NCI-H2081 (cell line): ENCODE measurements at regions not wholly inside any gene's neighbourhood (a gene's known extent, or its start where the extent isn't known, plus 50 kb on each side); places are given as distances from the start of the nearest gene placed in this dataset.
A peak's percentile ranks its signal among the peaks of the same experiment; 100 is the strongest.
"Not testable (repeated sequence)": the region's sequence is repeated elsewhere in the genome, so short reads cannot be mapped to it uniquely, and the experiment has no call there.

Experiments used
- DNase-seq, 2 experiments: peaks; one replicate each; lab custom pipeline; 2025; lab: John Stamatoyannopoulos, UW

- DNase-seq, result not testable (repeated sequence)
These were observed 146.8 kb upstream of the ROPN1B start for GRCh38 chr3:125822175-125822574.

GRCh38 chr3:125831005-125831750 is 137.8 kb upstream of the ROPN1B start:
- not testable (repeated sequence) for DNase-seq

GRCh38 chr3:125835562-125835961 is 133.4 kb upstream of the ROPN1B start:
- not testable (repeated sequence) for DNase-seq

GRCh38 chr3:125836011-125836551 is 132.9 kb upstream of the ROPN1B start:
- not testable (repeated sequence) for DNase-seq

GRCh38 chr3:125836786-125837185 is 132.2 kb upstream of the ROPN1B start:
- not testable (repeated sequence) for DNase-seq

GRCh38 chr3:125838857-125839256 is 130.1 kb upstream of the ROPN1B start:
- DNase-seq, result not testable (repeated sequence)

- DNase-seq, result not testable (repeated sequence)
These were observed 128.5 kb upstream of the ROPN1B start for GRCh38 chr3:125840465-125840864.

- not testable (repeated sequence) for DNase-seq
These were observed 121.0 kb upstream of the ROPN1B start for GRCh38 chr3:125847966-125848365.

GRCh38 chr3:125855006-125855405 is 114.0 kb upstream of the ROPN1B start:
- not testable (repeated sequence) for DNase-seq

- not testable (repeated sequence) for DNase-seq
These were observed 108.4 kb upstream of the ROPN1B start for GRCh38 chr3:125860547-125860946.

- DNase-seq, result not testable (repeated sequence)
These were observed 106.1 kb upstream of the ROPN1B start for GRCh38 chr3:125862841-125863254.

- DNase-seq, result not testable (repeated sequence)
These were observed 104.4 kb upstream of the ROPN1B start for GRCh38 chr3:125864532-125864931.

- peak; percentile 91 to 94 for DNase-seq
These were observed 83.0 kb upstream of the ROPN1B start for GRCh38 chr3:125886006-125886405.

GRCh38 chr3:125899181-125899580 is 69.8 kb upstream of the ROPN1B start:
- not testable (repeated sequence) for DNase-seq

GRCh38 chr3:125901473-125901872 is 67.5 kb upstream of the ROPN1B start:
- DNase-seq, result not testable (repeated sequence)

GRCh38 chr3:125903780-125904455 is 65.1 kb upstream of the ROPN1B start:
- not testable (repeated sequence) for DNase-seq

- DNase-seq, result peak in 1 of 2 experiments; percentile 42
These were observed 61.7 kb upstream of the ROPN1B start for GRCh38 chr3:125907279-125907678.

GRCh38 chr3:125910851-125911250 is 58.1 kb upstream of the ROPN1B start:
- DNase-seq, result not testable (repeated sequence)

GRCh38 chr3:125914608-125915436 is 54.2 kb upstream of the ROPN1B start:
- not testable (repeated sequence) for DNase-seq

- peak in 1 of 2 experiments; percentile 39 for DNase-seq
These were observed 53.6 kb upstream of the ROPN1B start for GRCh38 chr3:125915437-125915787.

- peak; percentile 99 for DNase-seq
These were observed 53.1 kb upstream of the ROPN1B start for GRCh38 chr3:125915792-125916375.
